GM18519 (cell line): ENCODE measurements at regions not wholly inside any gene's neighbourhood (a gene's known extent, or its start where the extent isn't known, plus 50 kb on each side); places are given as distances from the start of the nearest gene placed in this dataset.
"Not testable (repeated sequence)": the region's sequence is repeated elsewhere in the genome, so short reads cannot be mapped to it uniquely, and the experiment has no call there.

Source experiments
- ATAC-seq: cut with Tn5 transposase; IDR thresholded peaks from one replicate; pipeline ENCODE4 v1.9.1; 2021; ENCODE audit warnings: mild to moderate bottlenecking, moderate library complexity; ENCODE audit not compliant: unreplicated experiment, low FRiP score

DNA sequence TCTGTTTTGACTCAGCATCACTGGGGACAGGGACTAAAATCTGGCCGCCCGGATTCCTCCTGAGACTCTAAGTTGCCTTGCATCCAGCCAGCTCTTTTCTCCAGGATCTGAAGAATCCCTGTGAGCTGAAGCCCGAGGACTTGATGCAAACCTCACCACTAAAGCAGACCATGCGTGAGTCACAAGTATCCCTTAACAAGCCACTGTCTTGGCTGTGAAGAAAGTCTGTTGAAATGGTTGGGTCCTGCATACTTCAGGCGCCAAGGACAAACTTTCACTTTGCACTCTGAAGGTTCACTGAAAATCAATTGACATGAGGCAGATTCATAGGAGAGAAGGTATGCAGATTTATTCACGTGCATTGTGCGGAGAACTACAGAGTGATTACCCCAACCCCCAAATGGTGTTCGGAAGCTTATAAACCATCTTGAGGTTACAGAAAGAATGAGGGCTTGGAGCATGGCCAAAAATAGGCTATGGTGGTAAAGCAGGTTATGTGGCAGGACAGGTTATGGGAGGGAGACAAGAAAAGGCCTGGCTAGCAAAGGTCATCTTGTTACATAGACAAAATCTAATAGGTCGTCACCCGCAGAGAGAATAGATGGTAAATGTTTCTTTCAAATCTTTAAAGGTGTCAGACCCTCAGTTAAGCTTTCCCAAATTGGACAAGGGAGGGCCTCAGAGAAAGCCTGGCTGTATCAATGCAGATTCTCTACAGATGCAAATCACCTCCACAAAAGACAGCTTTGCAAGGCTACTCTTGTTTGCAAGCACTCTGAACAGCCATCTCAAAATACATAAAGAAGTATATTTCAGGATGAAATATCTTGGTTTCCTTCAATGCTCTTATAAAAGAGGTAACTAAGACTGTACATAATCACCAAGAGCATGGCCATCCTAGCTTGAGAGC, 126.3 kb upstream of the PLAAT1 start:
- no peak for ATAC-seq

DNA sequence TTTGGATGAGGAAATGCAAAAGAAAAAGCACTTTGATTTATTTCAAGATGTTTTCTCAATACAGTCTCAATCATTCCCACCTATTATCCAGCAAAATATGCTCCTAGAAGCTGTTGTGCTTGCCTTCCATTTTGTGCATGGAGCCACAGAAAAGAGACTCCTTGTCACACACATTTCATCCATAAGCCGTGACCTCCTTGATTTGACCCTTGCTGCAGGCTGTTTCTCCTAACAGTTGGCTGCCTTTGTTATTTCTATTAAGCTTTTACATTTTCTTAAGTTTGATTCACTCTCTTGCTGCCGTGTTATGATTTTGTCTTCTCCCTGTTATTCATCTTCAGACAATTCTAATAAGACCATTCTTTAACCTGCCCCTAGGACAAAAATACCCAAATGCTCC, 124.2 kb upstream of the PLAAT1 start:
- ATAC-seq, result no peak

DNA sequence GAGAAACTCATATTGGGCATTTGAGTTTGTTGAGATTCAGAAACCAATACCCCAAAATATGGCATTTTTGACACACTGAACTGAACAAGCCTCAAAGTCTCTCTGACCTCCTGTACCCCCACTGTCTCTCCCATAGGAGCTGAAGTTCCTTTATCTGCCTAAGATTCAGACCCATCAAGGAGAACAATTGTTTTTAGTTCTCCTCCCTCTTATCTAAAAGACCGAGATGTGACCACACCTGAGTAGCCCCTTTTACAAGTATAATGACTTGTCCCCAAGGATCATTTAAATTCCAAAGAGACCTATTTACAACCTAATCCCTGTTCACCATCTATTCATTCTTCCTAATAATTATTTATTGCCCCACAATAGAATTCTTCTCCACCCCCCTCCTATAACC, 122.1 kb upstream of the PLAAT1 start:
- ATAC-seq, result no peak

DNA sequence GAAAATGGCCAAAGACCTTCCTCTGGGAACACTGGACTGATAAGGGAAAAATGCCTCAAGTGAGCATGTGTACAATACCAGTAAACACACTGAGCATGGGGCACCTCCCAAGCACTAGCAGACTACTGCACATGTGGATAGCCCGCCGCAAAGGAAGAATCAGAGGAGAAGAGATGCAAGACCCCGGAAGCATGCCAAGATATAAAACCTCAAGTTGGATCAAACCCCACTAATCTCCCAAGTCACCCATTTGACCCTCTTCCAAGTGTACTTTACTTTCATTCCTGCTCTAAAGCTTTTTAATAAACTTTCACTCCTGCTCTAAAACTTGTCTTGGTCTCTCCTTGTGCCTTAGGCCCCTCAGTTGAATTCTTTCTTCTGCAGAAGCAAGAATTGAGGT, 121.1 kb upstream of the PLAAT1 start:
- no peak for ATAC-seq

DNA sequence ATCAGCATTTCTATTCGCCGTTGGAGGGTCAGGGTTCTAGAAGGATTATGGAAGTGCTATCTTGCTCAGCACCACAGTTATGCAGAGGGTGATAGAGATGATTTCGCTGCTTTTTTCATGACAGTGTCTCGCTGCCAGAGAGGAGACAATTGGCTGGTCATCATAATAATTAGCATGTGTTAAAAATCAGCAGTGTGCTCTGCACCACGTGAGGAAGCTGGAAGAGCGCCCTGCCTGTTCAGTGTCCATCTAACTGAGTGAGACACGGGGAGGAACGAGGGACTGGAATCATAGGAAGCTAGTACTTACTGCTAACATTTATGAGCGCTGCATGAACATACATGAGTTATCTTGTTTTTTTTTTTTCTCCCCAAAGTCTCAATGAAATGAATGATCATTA, 116.2 kb upstream of the PLAAT1 start:
- ATAC-seq, result no peak

DNA sequence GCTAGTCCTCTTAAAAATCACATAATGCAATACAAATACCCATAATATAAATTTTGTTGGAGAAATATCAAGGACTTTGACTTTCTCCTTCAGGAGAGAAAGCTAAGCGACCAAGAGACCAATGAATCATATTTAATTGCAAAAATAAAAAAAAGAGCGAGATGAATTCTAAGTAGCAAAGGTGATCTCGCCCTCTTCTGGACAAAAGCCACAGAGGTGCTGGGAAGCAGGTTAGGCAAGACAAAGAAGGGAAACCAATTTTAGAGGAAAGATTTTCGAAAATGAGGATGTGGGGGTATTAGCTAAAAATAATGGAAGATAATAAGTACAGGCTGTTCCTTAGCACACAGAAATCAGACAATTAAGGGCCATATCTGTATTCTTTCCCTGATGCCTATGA, 111.4 kb upstream of the PLAAT1 start:
- ATAC-seq, result no peak

DNA sequence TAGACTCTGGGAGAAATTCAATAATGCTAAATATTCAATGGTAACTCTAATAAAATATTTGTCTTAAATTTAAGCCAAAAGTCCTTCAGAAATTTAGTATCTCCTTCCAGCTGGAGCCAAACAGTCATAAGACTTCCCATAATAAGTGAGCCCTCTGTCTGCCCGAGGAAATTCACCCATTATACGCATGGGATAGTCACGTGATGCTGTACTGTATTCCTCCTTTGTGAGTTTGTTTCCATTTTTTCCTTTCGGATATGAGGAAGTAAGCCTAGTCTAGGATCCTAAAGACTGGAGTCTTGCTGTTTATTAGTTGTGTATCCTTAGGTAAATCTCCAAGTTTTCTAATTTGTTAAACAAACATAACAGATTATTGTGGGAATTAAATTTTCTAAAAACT, 110.4 kb upstream of the PLAAT1 start:
- no peak for ATAC-seq

DNA sequence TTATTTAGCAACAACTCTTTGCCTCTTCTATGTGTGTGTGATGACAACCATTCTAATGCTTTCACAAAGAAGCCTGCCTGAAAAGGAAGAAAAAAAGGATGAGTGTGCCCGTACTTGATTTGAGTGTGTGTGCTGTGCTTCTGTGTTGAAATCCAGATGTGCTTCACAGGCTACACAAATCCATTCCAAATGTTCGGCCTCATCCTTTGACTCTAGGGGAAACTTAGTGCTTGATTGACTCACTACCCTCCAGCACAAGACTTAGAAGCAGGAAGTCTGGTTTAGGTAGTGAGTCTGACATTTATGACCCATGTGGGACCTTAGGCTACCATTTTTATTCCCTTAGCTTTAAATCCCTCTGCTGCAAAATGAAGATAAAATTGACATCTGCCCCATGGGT, 108.8 kb upstream of the PLAAT1 start:
- no peak for ATAC-seq

DNA sequence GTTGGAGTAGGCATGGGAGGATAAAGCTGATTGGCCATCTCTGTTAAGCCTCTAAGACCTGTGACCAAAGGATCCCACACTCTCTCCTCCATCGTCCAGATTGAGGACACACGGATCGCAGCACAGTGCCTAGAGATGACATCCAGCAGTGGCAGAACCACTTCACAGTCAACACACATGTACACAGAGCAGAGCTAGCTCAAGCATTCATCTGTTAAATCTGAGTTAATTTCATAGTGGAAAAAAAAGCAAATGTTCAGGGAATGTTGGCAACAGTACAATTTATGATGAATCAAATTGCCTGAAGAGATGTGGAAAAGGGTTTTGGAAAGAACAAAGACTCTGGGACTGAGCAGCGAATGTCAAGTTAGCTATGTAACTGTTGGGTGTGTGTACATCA, 108.1 kb upstream of the PLAAT1 start:
- no peak for ATAC-seq

DNA sequence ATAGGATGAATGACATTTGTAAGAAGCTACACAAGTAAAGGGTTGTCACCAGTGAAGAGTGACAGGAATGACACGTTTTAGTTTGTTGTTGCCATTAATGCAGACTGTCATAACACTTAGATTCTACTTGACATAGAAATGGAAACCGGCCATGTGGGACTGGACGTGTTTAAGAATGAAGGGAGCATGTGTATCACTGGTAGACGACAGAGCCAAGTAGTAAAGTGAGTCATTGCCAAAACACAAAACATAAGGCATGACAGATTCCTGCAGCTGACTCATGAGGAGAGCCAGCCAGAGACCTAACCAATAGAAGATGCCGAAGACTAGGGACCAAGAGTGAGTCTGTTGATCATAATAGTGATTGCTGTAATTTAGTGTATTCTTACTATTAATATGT, 106.2 kb upstream of the PLAAT1 start:
- no peak for ATAC-seq

DNA sequence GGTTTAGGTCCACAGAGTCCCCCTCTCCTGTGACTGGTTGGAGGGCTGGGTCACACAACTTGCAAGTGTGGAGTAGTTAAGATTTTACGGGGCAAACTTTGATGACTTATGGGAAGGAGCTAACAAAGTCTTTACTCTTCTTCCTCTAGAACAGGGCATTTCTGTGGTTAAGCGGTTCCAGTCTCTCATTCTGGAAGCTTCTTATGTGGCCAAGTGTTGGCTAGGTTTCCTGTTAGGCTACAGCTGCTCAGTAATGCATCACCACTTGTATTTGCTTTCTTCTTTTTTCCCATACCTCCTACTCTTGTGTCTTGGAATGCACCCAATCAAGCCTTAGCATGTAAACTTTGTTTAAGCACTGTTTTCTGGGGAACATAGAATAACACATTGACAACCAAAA, 100.6 kb upstream of the PLAAT1 start:
- ATAC-seq, result no peak

DNA sequence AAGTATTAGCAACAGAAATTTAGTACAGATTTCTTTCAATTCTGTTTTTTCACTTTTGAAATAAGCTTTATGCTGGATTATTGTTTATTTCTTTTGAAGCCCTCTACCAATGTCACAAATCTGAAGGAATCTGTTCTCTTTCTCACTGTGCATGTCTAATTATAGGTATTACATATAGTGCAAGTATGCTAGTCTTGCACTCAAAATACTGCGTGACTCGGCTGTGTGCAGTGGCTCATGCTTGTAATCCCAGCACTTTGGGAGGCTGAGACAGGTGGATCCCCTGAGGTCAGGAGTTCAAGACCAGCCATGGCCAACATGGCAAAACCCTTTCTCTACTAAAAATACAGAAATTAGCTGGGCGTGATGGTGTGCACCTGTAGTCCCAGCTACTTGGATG, 95.8 kb upstream of the PLAAT1 start:
- ATAC-seq, result no peak

DNA sequence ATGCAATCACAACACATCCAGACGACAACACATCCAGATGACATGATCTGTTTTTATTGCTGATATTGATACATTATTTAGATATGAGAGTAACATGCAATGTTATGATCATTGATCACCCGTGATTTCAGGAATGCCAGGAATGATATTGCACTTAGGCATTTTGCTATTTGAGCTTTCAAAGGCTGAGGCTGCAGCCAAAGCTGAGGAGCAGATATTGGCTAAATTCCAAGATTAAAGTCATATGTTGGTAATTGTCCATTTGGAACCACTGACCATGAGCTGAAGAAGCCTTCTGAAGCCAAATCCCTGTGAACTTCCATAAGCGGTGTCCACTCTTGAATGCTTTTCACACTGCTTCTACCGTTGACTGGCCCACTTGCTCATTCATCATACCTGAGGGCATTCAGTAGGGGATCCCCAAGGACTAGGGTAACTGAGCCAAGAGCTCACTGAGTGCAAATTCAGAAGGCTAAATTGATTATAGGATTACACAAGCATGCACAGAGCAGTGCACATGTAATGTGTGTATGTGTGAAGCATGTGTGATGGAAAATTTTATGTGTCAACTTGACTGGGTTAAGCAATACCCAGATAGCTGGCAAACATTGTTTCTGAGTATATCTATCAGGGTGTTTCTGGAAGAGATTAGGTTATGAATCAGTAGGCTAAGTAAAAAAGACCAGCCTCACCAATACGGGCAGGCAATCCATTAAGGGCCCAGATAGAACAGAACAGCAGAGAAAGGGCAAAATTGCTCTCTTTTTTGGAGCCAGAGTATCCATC, 92.1 kb upstream of the PLAAT1 start:
- no peak for ATAC-seq

DNA sequence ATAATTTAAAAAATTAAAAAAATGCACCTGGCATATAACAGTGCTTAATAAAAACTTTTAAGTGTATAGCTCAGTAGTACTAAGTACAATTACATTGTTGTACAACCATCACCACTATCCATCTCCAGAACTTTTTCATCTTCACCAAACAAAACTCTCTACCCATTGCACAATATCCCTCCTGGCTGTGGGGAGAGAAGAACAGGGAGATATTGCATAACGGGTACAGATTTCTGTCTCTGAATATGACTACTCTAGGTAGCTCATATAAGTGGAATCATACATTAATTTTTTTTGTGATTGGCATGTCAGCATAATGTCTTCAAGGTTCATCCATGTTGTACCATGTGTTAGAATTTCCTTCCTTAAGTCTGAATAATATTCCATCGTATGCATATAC, 91.0 kb upstream of the PLAAT1 start:
- no peak for ATAC-seq

DNA sequence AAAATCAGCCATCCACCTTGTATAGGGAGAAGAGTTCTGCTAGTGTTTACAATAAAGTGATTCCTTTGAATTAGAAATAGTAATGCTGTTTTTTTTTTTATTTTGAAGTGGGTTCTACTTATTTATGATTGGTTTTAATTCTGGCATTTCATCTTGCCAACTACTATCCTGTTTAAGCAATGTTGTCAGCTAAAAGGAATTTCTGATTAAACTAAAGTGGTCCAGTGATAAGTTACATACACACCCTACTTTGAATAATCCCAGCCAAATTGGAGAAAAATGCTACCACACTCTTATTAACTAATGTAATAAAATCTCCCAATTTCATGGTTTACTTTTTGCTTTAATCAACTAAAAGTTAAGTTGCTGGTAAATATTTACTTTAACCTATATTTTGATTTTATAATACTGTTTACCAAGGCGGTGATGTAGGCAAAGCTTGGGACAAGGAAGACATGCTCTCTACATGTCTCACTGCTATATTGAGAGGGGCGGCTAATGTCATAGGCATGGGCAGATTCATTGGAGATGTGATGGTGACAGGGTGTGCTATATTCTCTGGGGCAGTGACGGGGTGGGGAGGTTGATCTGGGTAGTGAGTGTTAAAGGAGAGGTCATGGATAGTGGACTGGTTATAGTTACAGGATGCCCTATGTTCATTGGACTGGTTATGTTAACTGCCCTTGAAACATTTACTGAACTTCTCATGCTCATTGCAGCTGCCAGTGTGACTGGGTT, 85.8 kb upstream of the PLAAT1 start:
- not testable (repeated sequence) for ATAC-seq

DNA sequence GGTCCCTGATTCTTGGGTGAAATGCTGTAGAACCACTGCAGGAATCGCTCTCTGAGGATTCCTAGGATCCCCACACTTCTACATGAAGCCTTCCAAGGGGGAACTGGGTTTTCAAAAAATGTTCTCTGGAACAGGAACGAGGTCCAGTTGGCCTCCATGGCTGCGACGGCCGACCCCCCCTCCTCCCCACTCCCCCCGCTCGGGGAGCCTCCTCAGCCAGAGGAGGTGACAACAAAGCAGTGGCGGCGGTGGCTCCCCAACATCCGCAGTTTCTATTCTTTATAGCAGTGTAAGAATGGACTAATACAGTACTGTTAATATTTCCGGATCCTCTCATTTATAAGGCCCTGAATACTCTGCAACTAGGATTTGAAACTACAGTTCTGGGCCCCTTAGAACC, 84.0 kb upstream of the PLAAT1 start:
- no peak for ATAC-seq

DNA sequence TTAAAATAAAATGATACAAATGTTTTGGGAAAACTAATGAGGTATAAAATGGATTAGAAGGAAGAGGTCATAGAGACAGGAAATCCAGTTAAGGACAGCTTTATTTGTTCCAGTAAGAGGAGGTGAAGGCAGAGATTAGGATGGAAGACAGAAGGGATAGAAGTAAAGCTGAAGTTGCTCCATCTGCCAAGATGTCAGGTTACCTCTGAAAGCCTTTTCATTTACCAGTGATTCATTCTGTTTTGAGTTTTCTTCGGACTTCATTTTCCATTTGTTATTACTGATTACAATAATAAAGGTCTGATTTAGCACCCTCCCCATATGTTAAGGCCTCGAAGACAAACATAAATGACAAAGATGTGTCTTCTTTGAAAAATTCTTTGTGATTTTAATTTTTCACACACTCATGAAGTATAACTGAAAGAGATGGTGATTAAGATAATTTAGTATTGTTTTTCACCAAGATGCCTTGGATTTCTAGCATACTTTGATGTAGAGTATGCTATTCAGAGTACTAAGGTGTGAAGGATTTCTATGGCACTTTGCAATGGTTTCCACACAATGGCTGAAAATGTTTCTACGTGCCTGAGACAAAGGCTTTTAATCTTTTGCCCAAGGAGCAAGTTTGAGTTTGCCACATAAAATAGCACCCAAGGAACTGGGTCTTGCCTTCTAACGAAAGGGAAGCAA, 75.4 kb upstream of the PLAAT1 start:
- no peak for ATAC-seq

DNA sequence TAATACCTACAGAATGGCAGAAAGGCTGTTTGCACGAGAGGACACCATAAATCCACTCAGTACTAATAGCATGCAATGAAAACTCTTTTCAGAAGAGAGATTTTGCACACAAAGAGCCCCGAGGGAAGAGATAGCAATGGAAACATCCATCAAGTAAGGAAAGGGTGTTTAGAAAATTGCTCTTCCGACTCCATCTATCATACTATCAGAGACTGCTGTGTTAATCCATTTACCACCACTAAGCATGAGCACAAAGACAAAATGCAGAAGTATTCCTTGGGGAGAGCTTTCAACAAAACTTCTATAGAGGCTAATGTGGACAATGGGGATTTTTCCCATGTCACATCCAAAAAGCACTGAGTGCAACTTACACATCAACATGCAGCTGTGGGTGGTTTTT, 72.1 kb upstream of the PLAAT1 start:
- ATAC-seq, result no peak

DNA sequence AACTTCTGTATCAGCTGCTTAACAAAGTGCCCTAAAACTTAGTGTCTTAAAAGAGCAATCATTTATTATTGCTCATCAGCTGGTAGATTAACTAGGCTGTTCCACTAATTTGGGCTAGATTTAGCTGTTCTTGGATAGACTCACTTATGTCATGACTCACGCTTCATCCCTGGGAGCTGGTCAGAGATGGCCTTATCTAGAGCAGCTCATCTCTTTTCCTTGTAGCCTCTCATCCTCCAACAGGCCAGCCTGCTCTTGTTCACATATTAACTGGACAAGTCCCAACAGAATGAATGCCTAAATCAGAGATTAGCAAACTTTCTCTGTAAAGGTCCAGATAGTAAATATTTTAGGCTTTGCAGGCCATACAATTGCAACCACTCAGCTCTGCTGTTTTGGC, 66.9 kb upstream of the PLAAT1 start:
- no peak for ATAC-seq

DNA sequence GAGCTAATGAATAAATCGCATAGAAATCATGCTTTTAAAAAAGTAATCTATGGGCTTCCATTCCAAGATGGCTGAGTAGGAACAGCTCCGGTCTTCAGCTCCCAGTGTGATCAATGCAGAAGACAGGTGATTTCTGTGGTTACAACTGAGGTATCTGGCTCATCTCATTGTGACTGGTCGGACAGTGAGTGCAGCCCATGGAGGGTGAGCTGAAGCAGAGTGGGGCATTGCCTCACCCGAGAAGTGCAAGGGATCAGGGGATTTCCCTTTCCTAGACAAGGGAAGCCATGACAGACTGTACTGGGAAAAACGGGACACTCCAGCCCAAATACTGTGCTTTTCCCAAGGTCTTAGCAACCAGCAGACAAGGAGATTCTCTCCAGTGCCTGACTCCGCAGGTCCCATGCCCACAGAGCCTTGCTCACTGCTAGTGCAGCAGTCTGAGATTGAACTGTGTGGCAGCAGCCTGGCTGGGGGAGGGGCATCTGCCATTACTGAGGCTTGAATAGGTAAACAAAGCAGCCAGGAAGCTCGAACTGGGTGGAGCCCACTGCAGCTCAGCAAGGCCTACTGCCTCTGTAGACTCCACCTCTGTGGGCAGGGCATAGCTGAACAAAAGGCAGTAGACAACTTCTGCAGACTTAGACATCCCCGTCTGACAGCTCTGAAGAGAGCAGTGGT, 61.5 kb upstream of the PLAAT1 start:
- ATAC-seq, result not testable (repeated sequence)
